ENCODE measurements at regions not wholly inside any gene's neighbourhood (a gene's known extent, or its start where the extent isn't known, plus 50 kb on each side); places are given as distances from the start of the nearest gene placed in this dataset.
"Not testable (repeated sequence)": the region's sequence is repeated elsewhere in the genome, so short reads cannot be mapped to it uniquely, and the experiment has no call there.

DNA sequence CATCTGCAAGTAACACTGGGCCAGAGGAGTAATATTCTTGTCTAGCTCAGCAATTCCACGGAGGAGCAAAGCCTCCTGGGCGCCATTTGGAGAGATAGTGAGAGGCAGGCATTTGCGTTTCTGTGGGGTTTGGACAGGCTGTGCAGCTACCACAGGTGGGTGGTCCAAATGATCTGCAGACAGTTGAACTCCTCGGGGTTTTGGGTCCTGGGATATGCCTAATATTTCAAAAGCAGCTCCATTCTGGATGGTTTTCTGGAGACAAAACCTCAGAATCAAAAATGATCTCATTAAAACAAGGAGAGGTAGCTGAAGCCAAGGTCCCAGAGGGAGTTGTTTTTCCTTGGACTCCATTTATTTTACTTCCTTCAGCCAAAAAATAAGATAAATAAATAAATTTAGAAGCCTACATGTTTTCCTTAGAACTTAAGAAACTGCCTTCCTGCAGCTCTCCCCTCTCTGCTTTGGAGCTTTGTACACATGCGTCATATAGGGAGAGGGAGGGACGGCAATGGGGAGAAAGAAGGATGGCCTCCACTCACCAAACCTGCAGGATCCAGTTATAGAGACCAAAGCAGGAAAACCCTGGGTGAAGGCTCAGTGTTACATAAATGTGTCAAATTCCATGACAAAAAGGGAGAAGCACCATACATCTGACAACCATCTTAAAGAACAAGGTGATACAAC lies 227.3 kb upstream of the DAAM1 start:
- DNase-seq: no peak

DNA sequence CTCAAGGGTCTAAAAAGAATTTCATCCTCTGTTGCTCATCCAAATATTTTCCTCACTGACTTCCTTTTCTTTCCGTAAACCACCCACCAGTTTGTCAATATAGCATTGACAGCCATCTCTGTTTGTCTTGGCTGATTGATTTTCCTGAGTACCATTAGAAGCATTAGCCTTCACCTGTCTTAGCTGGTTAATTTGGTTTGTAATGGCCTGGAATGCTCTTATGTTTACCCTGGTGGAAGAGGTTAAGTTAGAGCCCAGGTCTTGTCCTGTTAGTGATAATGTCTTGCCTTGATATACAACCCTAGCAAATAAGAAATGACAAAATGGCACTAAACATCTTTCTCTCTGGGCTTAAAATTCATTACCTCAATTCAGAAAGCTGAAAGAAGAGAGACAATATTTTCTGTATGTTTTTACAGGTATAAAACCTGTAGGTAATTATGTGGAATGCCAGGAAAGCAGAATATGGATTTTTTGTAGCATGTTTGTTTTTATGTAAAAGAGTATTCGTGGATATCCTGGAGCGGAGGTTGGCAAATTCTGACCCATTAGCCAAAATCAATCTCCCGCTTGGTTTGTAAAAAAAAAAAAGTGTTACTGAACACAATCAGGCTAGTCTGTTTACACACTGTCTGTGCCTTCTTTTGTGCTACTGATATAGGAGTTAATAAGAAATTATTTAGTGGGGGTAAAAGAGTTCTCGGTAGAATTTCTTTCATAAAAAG lies 224.4 kb upstream of the DAAM1 start:
- DNase-seq: no peak

DNA sequence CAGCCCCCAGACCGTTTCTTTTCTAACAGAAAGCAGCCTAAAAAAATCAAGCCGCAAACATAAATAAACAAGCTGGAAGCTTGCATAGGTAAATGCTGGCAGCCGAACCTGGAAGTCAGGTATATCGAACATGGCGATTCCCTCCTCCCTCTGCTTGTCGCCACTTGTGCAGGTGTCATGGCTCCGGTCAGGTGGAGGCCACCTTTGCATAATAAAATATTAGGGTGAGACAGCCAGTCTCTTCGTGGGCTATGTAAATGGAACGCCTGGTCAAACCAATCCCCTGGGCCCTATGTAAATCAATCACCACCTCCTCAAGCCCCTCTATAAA lies 223.9 kb upstream of the DAAM1 start:
- DNase-seq: no peak

DNA sequence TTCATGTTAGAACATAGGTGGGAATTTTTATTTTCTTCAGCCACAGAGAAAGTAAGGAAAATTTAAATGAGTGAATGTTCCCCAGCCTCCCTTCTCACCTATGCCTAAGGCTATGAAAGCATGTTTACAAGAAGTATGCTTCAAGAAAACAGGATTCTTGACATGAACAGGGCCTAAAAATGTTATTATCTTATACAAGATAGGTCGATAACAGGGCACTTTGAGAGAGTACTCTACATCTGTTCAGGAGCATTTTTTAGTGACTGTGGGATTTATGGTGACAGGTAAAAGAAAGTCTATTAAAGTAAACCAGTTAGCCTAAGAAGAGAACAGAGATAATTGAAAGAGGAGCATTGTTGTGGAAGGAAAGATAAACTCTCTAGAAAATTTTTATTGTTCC lies 222.9 kb upstream of the DAAM1 start:
- no peak for DNase-seq

DNA sequence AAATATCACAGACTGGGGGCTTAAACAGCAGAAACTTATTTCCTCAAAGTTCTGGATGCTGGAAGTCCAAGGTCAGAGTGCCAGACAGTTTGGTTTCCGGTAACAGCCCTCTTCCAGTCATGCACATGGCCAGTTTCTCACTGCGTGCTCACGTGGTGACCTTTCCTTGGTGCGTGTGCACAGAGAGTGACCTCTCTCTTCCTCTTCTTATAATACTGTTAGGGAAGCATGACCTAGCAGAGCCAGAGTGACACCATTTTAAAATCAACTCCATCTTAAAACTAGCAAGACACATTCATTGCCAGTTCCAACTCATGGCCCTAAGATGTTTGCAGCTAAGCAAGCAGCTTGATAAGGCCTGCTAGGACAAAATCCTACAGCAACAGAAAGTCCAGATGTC lies 221.5 kb upstream of the DAAM1 start:
- DNase-seq: no peak

DNA sequence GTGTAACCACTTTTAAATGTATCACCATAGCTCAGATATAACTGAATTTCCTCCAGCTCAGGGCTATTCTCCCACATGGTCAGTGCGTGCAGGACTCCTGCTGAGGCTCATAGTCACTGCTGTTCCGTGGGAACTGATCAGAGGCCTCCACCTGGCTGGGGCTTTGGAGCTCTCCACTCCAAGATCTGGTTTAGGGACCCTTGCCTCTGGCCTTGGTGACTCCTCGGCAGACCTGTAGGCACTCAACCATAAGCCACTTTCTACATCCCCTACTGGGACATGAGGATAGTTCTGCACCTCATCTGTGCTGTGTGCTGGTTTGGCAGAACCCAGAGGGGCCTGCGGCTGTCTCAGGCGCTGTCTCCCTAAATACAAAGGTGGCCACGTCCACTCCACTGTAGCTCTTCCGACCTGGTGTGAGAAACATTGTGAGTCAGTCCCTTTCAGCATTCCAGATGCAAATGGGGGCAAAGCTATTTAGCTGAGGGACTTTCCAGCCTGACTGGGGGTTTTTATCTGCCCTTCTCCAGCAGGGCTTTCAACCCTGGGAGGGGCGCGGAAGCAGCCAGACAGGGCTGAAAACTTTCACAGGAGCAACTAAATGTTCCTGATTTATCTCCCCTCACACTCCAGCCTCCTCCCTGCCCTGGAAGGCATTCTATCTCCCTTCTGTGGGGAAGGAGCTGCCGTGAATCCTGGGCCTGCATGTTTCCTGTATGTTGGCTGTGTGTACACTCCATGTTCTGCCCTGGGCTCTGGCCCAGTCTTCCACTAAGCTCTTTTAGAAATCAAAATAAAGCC lies 218.3 kb upstream of the DAAM1 start:
- DNase-seq: no peak

DNA sequence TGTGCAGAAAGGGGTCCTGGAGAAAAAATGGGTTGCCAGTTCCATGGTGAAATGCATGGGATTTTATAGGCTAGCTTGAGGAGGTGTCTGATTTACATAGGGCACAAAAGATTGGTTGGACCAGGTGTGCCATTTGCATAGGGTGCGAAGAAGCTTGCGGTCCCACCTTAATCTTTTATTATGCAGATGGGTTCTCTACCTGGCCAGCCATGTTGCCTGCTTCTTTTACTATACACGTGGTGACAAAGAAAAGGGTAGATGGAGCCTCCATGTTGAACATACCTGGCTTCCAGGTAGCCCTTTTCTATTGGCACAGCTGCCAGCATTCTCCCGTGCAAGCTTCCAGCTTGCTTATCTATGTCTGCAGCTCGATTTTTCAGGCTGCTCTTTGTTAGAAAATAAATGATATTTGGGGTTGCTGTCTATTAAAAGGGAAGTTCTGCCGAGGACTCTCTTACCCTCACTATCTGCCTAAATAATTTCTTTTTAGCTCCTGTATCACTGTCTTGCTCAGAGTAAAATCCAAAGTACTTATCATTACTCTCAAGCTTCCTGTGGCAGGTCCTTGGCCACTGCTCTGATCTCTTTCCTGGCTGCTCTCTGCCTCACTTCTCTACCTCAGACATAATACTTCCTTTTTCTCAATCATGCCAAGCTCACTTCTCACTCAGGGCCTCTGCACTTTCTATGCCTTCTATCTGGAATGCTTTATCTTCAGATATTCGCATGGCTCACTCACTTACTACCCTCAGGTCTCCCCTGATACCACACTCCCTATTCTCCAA lies 216.0 kb upstream of the DAAM1 start:
- DNase-seq: no peak

DNA sequence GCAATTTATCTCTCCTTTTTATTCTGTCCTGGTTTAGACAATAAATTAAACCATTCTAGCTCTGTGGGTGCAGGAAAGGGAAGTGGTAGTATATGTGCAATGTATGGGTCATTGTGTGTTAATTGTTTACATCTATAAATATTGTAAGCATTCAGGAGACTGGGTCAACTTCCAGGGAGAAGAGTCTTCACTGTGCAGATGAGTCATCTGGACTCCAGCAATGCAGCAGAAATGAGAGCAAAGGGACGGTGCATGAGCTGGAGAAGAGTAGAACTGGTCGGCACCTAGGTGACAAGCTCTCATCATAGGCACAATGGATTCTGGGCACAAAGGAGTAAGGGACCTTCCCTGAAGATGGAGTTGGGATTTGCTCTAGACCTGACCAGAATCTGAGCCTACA lies 211.1 kb upstream of the DAAM1 start:
- no peak for DNase-seq

DNA sequence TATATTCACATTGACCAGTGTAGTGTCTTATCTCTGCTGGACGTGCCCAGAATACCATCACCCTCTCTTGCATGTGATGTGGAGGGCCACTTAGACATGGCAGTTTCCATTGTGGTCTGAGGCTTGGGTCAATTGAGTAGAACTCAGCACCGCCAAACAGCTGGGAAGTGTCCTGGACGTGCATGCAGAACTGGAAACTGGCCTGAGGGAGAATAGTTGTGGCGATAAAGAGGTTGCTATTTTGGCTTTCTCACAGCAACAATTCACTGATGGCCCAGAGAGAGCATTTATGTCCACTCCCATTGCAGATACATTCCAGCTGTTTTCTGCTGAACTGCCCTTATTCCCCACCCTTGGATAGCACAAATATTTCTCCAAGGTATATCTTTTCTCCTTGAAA lies 210.1 kb upstream of the DAAM1 start:
- DNase-seq: no peak

DNA sequence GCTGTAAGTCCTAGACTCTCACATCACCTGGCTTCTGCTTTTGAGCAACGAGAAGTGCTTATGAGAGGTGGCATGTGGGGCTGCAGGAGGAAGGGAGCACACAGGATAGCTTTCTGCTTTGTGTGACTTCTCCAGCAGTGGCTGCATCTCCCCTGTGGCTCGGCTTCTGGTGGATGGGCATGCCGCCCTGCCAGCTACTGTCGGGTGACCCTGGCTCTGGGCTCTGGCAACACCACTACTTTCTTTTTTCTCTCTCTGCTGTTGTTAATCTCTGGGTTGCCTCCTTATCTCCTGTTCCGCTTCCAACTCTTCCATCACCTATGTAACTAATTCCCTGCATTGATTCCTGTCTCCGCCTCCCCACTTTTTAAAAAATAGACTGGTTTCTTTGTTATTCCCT lies 209.1 kb upstream of the DAAM1 start:
- no peak for DNase-seq

DNA sequence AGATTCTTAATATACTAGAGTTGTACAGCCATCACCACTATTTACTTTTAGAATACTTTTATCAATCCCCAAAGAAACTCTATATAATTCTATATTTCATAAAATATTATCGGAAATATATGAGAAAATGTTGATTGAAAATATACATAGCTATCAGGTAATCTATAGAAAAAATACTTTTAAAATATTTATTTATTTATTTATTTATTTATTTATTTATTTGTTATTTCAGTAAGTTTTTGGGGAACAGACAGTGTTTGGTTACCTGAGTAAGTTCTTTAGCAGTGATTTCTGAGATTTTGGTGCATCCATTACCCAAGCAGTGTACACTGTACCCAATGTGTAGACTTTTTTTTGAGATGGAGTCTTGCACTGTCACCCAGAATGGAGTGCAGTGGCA lies 206.6 kb upstream of the DAAM1 start:
- no peak for DNase-seq

DNA sequence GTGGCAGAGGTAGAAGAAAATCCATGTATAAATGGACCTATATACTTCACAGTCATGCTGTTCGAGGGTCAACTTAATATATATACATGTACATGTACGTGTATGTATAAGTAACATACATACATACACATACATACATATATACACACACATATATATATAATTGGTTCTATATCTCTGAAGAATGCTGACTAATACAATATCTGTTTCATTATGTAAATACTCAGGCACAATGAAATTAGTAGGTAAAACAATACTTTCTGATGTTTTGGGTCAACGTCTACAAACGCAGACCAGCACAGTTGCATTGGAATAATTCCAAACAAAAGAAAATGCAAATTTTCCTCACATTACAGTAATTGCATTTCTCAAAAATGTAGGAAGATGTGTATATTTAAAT lies 202.7 kb upstream of the DAAM1 start:
- no peak for DNase-seq

DNA sequence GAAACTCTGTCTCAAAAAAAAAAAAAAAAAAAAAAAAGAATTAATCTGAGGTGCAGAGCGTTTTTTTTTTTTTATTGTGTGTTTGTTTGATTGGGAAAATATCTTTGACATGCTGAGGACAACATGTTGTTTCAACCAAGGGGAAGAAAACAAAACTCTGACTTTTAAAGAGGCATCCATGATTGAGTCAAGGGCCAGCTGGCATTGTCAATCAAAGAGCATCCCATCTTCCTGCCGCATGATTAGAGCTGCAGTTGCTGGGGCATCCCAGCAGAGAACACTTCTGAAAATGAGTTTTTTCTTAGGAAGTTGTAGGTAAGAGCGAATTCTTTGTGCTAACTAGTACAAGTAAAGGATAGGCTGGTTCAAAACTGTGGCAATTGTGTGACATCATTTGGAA lies 200.9 kb upstream of the DAAM1 start:
- no peak for DNase-seq

DNA sequence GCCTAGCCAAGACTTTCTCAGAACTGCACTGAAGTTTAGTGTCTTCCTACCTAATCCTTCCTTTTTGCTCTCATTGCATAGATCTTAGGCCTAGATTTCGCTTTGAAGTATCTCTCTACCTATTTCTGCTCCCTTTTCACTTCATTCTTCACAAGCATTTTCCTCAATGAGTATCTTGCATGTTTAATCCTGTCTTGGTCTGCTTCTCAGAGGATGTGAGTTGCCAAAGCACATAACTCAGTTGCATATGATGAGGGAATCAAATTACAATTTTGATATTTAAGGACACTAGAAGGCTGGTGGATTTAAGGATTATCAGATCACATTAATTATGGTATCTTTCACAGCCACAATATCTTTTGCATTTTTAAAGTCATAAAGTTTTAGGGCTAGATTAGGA lies 195.5 kb upstream of the DAAM1 start:
- DNase-seq: no peak

DNA sequence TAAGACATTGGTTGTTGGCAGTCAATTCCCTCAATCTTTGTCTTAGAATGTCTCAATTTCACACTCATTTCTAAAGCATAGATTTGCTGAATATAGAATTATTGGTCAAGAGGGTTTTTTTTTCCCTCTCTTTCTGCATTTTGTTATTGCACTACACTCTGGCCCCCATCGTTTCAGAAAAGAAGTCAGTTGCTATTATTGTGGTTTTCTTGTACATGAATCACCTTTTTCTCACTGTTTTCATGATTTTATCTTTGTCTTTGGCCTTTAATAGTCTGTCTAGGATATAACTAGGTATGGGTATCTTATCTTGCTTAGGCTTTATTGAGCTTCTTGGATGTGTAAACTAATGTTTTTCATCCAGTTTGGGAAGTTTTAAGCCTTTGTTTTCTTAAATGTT lies 194.3 kb upstream of the DAAM1 start:
- DNase-seq: no peak

DNA sequence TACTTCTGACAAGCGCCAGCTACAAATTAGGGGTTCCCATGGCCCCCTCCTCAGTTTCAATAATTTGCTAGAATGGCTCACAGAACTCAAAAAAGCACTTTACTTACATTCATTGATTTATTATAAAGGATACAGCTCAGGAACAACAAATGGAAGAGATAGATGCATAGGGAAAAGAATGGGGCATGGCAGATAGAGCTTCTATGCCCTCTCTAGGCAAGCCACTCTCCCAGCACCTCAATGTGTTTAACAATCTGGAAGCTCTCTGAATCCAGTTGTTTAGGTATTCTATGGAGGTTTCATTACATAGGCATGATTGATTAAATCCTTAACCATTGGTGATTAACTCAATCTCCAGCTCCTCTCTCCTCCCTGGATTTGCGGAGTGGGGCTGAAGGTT lies 184.5 kb upstream of the DAAM1 start:
- no peak for DNase-seq

DNA sequence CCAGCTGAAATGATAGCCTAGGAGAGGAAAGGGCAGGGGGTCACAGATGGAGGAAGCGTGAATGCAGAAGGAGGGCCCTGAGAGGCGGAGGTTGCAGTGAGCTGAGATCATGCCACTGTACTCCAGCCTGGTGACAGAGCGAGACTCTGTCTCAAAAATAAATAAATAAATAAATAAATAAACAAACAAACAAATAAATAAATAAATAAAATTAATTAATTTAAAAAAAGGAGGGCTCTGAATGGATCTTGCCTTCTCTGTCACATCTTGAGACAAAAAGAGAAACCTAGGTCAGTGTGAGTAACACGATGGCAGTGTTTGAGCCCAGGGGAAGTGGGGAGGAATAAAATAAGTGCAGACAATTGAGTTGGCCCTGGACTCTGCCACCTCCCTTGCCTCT lies 182.3 kb upstream of the DAAM1 start:
- DNase-seq: not testable (repeated sequence)

DNA sequence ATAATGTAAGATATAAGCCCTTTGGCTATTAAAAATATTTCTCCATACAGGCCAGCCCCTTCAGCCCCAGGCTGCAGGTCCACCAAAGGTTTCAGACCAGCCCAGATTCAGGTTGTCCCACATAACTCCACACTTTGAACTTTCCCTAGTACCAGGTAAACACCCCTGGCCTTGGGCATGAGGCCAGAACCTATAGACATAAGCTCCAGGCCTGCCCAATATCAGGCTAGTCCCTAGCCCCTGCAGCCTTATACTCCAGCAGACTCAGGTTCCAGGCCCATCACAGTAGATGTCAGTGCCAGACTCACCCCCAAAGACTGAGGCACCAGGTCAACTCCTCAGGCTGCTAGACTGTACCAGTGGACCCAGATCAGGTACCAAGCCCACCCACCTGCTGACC lies 178.5 kb upstream of the DAAM1 start:
- DNase-seq: no peak

DNA sequence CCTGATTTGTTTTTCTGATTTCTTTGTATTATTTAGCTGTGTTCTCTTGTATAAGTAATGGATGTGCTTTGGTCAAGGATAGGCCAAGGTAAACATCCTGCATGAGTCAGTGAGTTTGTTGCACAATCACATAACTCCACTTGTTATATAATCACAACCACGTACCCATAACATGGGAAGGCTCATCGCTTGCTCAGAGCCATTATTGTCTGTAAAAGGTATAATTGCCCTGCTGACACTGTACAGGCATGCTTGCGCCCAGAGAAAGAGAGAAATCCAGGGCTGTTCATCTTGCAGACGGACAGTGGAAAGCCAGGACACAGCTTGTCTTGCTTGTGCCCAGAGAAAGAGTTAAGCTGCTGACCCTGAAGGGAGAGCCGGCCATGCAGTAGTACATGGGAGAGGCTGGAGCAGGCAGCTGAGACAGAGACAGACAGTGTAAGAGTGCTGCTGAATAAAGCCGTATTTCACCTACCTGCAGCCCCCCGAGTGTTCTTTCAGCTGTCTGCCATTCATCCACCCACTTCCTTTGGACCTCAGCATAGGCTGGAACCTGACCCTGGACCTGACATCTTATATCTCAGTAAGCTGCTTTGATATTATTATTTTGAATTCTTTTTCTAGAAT lies 174.7 kb upstream of the DAAM1 start:
- no peak for DNase-seq

DNA sequence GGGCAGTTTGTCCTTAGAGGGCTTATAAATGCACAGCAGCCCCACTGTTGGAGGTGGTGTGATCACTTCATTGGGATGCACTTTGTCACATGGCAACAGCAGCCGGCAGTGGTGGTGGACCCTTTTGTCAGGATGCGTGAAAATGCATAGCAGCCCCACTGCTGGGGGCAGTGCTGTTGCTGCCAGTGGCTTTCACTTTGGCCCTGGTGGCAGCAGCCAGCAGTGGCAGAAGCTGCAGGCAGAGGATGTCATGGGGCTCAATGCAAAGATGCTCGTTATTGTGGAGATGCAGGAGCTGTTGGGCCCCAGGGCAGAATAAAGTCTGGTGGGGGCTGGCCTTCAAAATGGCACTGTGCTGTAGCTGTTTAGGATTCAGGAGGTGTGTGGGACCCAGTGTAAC lies 173.0 kb upstream of the DAAM1 start:
- no peak for DNase-seq

DNA sequence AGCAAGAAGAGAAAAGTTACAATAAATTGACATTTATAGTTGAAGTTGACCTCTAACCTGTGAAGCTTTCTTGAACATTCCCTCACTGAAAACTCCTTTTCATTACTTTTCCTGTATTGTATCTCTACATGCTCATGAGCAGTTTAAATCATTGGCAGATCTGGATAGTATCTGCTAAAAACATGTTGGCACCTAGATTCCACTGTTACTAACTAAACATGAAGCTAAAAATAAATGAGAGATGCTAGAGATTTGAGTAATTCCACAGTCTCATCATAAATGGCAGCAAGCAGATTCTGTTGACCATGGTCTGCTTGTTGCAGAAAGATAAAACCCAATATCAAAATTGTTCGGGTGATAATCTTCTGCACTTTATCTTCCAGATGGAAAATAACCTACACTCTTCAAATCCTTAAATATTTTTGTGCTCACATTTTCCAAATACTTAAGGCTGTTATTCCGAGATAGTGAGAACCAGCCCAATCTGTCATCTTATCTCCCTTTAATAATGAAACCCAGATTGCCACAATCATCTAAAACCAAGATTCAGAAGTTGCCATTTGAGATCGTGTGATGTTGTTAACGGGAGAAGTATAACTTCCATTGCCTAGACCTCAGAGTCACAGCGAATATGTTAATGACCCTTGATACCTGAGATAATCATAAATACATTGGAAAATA lies 171.0 kb upstream of the DAAM1 start:
- no peak for DNase-seq

DNA sequence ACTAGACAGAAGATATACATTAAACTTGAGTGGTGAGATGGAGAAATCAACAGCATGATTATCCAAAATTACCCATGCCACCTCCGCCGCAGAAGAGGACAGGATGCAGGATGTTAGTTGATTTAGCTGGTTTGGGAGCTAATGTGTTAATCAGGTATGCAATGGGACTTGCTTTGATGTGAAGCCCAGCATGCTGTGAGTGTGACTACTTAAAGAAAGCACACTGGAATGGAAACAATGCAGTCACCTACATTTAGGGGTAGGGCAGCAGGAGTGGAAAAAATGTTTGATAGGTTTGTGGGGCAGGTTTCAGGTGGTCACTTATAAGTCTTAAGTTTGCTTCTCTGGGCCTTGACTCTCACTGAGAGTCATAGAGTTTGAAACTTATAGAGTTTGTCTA lies 170.0 kb upstream of the DAAM1 start:
- DNase-seq: no peak
